B cell (primary cell): ENCODE measurements at regions not wholly inside any gene's neighbourhood (a gene's known extent, or its start where the extent isn't known, plus 50 kb on each side); places are given as distances from the start of the nearest gene placed in this dataset.

ENCODE experiments used
- ATAC-seq: fragments of 200-7000 bp; cut with Tn5 transposase; one replicate; pipeline ENCODE4 v1.10.0; 2021; ENCODE audit warnings: low read depth, mild to moderate bottlenecking, moderate number of reproducible peaks, moderate library complexity
- CTCF ChIA-PET: fragments of 350-600 bp; sonication (Branson Sonifier 250); formaldehyde crosslinking; loops from one replicate; lab custom pipeline; 2021; ENCODE audit warnings: antibody characterized with exemption, inconsistent platforms; lab: Charles Lee
- POLR2A ChIA-PET: fragments of 350-600 bp; sonication (Branson Sonifier 250); formaldehyde crosslinking; loops from one replicate; lab custom pipeline; 2021; ENCODE audit warnings: antibody characterized with exemption; lab: Charles Lee
- DNase-seq: peaks from one replicate; pipeline ENCODE4 v3.0.0; 2013
- H2AFZ ChIP-seq: 2 replicates; pipeline ENCODE4 v1.6.1; 2012; ENCODE audit warnings: mild to moderate bottlenecking, low read depth, low read length; ENCODE audit not compliant: insufficient read depth, poor library complexity, severe bottlenecking
- H3K27ac ChIP-seq, 2 donors: 1 replicate in 1 of 2; 2 replicates in 1 of 2; pipeline ENCODE4 v1.5.1; 2012 to 2013; ENCODE audit warnings: low read length in 2 of 2, mild to moderate bottlenecking in 2 of 2, moderate library complexity in 1 of 2
- H3K27me3 ChIP-seq, 4 experiments: fragments of 200-600 bp in 1 of 4; sonication (generic) in 1 of 4; replicated peaks in 1 of 4; 1 replicate in 2 of 4; 2 replicates in 2 of 4; pipeline versions ENCODE4 v1.6.1 to v1.7.0; 2013 to 2016; ENCODE audit warnings: low read length in 3 of 4, mild to moderate bottlenecking in 2 of 4, mixed read lengths in 1 of 4, moderate library complexity in 1 of 4; ENCODE audit not compliant: insufficient read depth in 4 of 4, control insufficient read depth in 3 of 4; ENCODE audit errors: control extremely low read depth in 1 of 4
- H3K36me3 ChIP-seq, 2 experiments: replicated peaks in 1 of 2; 1 replicate in 1 of 2; 2 replicates in 1 of 2; pipeline versions ENCODE4 v1.6.1 to v1.7.1; 2013; ENCODE audit warnings: low read length in 1 of 2; ENCODE audit not compliant: insufficient read depth in 2 of 2, control insufficient read depth in 1 of 2; ENCODE audit errors: control extremely low read depth in 1 of 2, extremely low read depth in 1 of 2
- H3K4me1 ChIP-seq, 2 donors: fragments of 200-600 bp in 1 of 2; sonication (generic) in 1 of 2; 1 replicate in 1 of 2; 2 replicates in 1 of 2; pipeline versions ENCODE4 v1.5.1 to v1.6.1; 2013 to 2017; ENCODE audit warnings: low read length in 2 of 2; ENCODE audit not compliant: control insufficient read depth in 2 of 2, insufficient read depth in 2 of 2
- H3K4me2 ChIP-seq: replicated peaks from 2 replicates; pipeline ENCODE3; 2012; ENCODE audit warnings: mild to moderate bottlenecking, low read depth, low read length; ENCODE audit not compliant: poor library complexity, severe bottlenecking
- H3K4me3 ChIP-seq, 5 experiments: fragments of 200-600 bp in 1 of 5; sonication (generic) in 1 of 5; 1 replicate in 3 of 5; 2 replicates in 2 of 5; pipeline versions ENCODE4 v1.5.1 to v1.7.0; 2011 to 2016; ENCODE audit warnings: low read length in 4 of 5, mild to moderate bottlenecking in 4 of 5, low read depth in 2 of 5, control low read depth in 1 of 5, moderate library complexity in 1 of 5; ENCODE audit not compliant: insufficient read depth in 1 of 5; ENCODE audit errors: control extremely low read depth in 1 of 5, extremely low read depth in 1 of 5
- H3K79me2 ChIP-seq: fragments of 200-600 bp; sonication (generic); one replicate; pipeline ENCODE4 v1.6.0; 2016; ENCODE audit warnings: low read length; ENCODE audit not compliant: control insufficient read depth, insufficient read depth
- H3K9ac ChIP-seq: fragments of 200-600 bp; sonication (generic); 2 replicates; pipeline ENCODE4 v1.6.1; 2017; ENCODE audit warnings: mild to moderate bottlenecking, low read length, moderate library complexity
- H3K9me3 ChIP-seq, 3 donors: one replicate each; pipeline versions ENCODE4 v1.6.1 to v1.7.1; 2013; ENCODE audit warnings: low read length in 2 of 3; ENCODE audit not compliant: control insufficient read depth in 2 of 3, insufficient read depth in 1 of 3; ENCODE audit errors: control extremely low read depth in 1 of 3
- H4K20me1 ChIP-seq: 2 replicates; pipeline ENCODE4 v1.6.0; 2012; ENCODE audit warnings: mild to moderate bottlenecking, low read length; ENCODE audit not compliant: insufficient read depth, control insufficient read depth, poor library complexity, severe bottlenecking
- H3K27ac Mint-ChIP-seq: one replicate; pipeline ENCODE4 v1.8.0; 2021; ENCODE audit warnings: mixed read lengths
- H3K27me3 Mint-ChIP-seq: one replicate; pipeline ENCODE4 v1.8.0; 2021; ENCODE audit warnings: mixed read lengths
- H3K4me1 Mint-ChIP-seq: one replicate; pipeline ENCODE4 v1.8.0; 2021; ENCODE audit warnings: mixed read lengths
- H3K4me3 Mint-ChIP-seq: one replicate; pipeline ENCODE4 v1.8.0; 2021; ENCODE audit warnings: mixed read lengths
- H3K9me3 Mint-ChIP-seq: one replicate; pipeline ENCODE4 v1.8.0; 2022; ENCODE audit warnings: mixed read lengths; ENCODE audit not compliant: insufficient read depth
- CTCF ChIP-seq: fragments of 200-600 bp; IDR thresholded peaks from one replicate; pipeline ENCODE4 v1.8.0; 2022; ENCODE audit warnings: antibody characterized with exemption, mild to moderate bottlenecking
- EZH2 ChIP-seq: IDR thresholded peaks from 2 replicates; pipeline ENCODE4 v1.6.1; 2012; ENCODE audit warnings: borderline replicate concordance, low read depth, mild to moderate bottlenecking, moderate library complexity, low read length; ENCODE audit not compliant: insufficient read depth, poor library complexity, severe bottlenecking
- WGBS: methylation state at CpG from one replicate; pipeline ENCODE4 v1.1.5; 2013; ENCODE audit warnings: missing lambda C conversion rate; ENCODE audit not compliant: insufficient coverage; 5-methylcytosine and 5-hydroxymethylcytosine counted together
- intact Hi-C: fragments of 100-400 bp; cut with micrococcal nuclease; formaldehyde crosslinking; loops from one replicate; pipeline ENCODE4 v1.10.0; 2022

DNA sequence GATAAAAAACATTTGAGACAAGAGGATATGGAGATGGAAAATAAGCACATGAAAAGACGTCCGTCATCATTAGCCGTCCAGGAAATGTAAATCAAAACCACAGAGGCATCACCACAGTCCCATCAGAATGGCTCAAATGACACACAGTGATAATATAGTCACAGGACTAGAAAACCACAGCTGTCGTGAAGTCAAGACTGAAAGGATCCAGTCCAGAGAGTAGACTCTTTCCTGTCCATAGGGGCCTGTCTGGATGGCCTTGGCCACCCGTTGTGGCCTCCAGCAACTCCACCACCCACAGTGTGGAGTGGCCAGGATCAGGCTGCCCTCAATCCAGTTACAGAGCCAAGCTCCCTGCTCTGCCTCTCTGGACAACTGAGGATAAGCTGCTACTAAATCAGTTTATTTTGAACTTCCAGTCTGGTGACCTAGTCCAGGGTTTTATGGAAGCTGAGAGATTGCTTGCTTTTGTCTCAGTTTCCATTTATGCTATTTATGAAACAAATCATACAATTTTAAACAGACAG lies 60.4 kb downstream of the RHOB start:
- intact Hi-C loops: no loop called here
- WGBS: 50% methylated on average over 5 of the region's 5 CpGs
- Histone ChIP-seq H3K4me1 (no peaks in the 10 kb centered on the region), H3K4me2 (no peak overlapping the region), H3K79me2 (no peaks in the 10 kb centered on the region), H2AFZ (no peak overlapping the region), H4K20me1 (no peaks in the 10 kb centered on the region), H3K36me3 (no peaks in the 10 kb centered on the region), H3K9me3 (no peaks in the 10 kb centered on the region), H3K9ac (no peak overlapping the region), H3K27ac (no peak overlapping the region), H3K4me3 (no peak overlapping the region), H3K27me3 (peaks cover 0 to 3% (median 0%) of the 10 kb centered on the region in 4 experiments)
- Mint-ChIP-seq H3K4me1 (peaks cover 2% of the 10 kb centered on the region), H3K4me3 (no peak overlapping the region), H3K27me3 (peaks cover 16% of the 10 kb centered on the region), H3K27ac (no peak overlapping the region), H3K9me3 (no peaks in the 10 kb centered on the region)
- ChIA-PET POLR2A (no interaction called here), CTCF (no interaction called here)
- DNase-seq (no peak), ATAC-seq (peak; percentile 28)
- TF ChIP-seq EZH2 (no peak), CTCF (no peak)

- Histone ChIP-seq H3K27ac (no peak overlapping the region), H3K27me3 (peaks cover 0 to 3% (median 0%) of the 10 kb centered on the region in 4 experiments), H3K9ac (no peak overlapping the region), H3K36me3 (no peaks in the 10 kb centered on the region), H4K20me1 (no peaks in the 10 kb centered on the region), H3K9me3 (no peaks in the 10 kb centered on the region), H3K4me3 (no peak overlapping the region), H3K79me2 (no peaks in the 10 kb centered on the region), H3K4me2 (no peak overlapping the region), H2AFZ (no peak overlapping the region), H3K4me1 (no peaks in the 10 kb centered on the region)
- Mint-ChIP-seq H3K4me3 (no peak overlapping the region), H3K27me3 (peaks cover 14% of the 10 kb centered on the region), H3K4me1 (peaks cover 2% of the 10 kb centered on the region), H3K27ac (no peak overlapping the region), H3K9me3 (no peaks in the 10 kb centered on the region)
- TF ChIP-seq CTCF: no peak
- TF ChIP-seq EZH2: no peak
- intact Hi-C loops: no loop called here
- ATAC-seq (no peak), DNase-seq (no peak)
- POLR2A ChIA-PET: no interaction called here
- CTCF ChIA-PET: interaction anchor here (0.7 kb wide), 1 partner anchor 503 kb away, joined by 3 read pairs; no protein-coding TSS in a partner anchor
Observed at GRCh38 chr2:20507711-20508110, 60.8 kb downstream of the RHOB start.
